Neuronal stem cell (in vitro differentiated cells): ENCODE measurements at regions not wholly inside any gene's neighbourhood (a gene's known extent, or its start where the extent isn't known, plus 50 kb on each side); places are given as distances from the start of the nearest gene placed in this dataset.

Experiments
- DNase-seq: peaks from one replicate; pipeline ENCODE4 v3.0.0-alpha.2; 2013; ENCODE audit warnings: low spot score
- H2AFZ ChIP-seq: one replicate; pipeline ENCODE4 v1.6.1; 2013; ENCODE audit warnings: mild to moderate bottlenecking, low read length, inconsistent platforms
- H2AK5ac ChIP-seq: 2 replicates; pipeline ENCODE4 v1.6.1; 2013; ENCODE audit warnings: low read depth, mild to moderate bottlenecking, inconsistent platforms, low read length, moderate library complexity, mixed read lengths
- H2BK120ac ChIP-seq: 2 replicates; pipeline ENCODE4 v1.6.1; 2013; ENCODE audit warnings: low read depth, mild to moderate bottlenecking, inconsistent platforms, low read length, moderate library complexity, mixed read lengths
- H2BK12ac ChIP-seq: one replicate; pipeline ENCODE4 v1.6.1; 2013; ENCODE audit warnings: low read length, inconsistent platforms
- H2BK15ac ChIP-seq: 2 replicates; pipeline ENCODE4 v1.6.1; 2013; ENCODE audit warnings: mild to moderate bottlenecking, low read length, inconsistent platforms, mixed read lengths
- H2BK5ac ChIP-seq: one replicate; pipeline ENCODE4 v1.6.1; 2013; ENCODE audit warnings: inconsistent platforms, mild to moderate bottlenecking, low read length, moderate library complexity
- H3K14ac ChIP-seq: one replicate; pipeline ENCODE4 v1.6.1; 2013; ENCODE audit warnings: low read length, inconsistent platforms
- H3K18ac ChIP-seq: 2 replicates; pipeline ENCODE4 v1.6.1; 2013; ENCODE audit warnings: low read length, inconsistent platforms
- H3K23ac ChIP-seq: 2 replicates; pipeline ENCODE4 v1.6.1; 2013; ENCODE audit warnings: low read depth, mild to moderate bottlenecking, mixed read lengths, low read length, inconsistent platforms; ENCODE audit not compliant: poor library complexity
- H3K27ac ChIP-seq: replicated peaks from 3 replicates; pipeline ENCODE4 v1.5.1; 2013; ENCODE audit warnings: low read length, inconsistent platforms
- H3K27me3 ChIP-seq, 3 experiments: 2 replicates each; pipeline ENCODE4 v1.6.1; 2013; ENCODE audit warnings: low read length in 3 of 3, mild to moderate bottlenecking in 2 of 3, inconsistent platforms in 1 of 3, low read depth in 1 of 3, mixed read lengths in 1 of 3, moderate library complexity in 1 of 3; ENCODE audit not compliant: control insufficient read depth in 3 of 3, insufficient read depth in 3 of 3
- H3K36me3 ChIP-seq, 2 donors: replicated peaks in 1 of 2; 2 replicates each; pipeline ENCODE4 v1.6.1; 2013; ENCODE audit warnings: low read length in 2 of 2; ENCODE audit not compliant: control insufficient read depth in 2 of 2, insufficient read depth in 2 of 2
- H3K4ac ChIP-seq: 2 replicates; pipeline ENCODE4 v1.6.1; 2013; ENCODE audit warnings: inconsistent platforms, mild to moderate bottlenecking, low read length, moderate library complexity
- H3K4me1 ChIP-seq, 2 donors: 1 replicate in 1 of 2; 2 replicates in 1 of 2; pipeline ENCODE4 v1.6.1; 2013; ENCODE audit warnings: low read length in 2 of 2, low read depth in 1 of 2; ENCODE audit not compliant: control insufficient read depth in 2 of 2, insufficient read depth in 1 of 2
- H3K4me2 ChIP-seq: one replicate; pipeline ENCODE4 v1.6.1; 2013; ENCODE audit warnings: mild to moderate bottlenecking, low read length, inconsistent platforms; ENCODE audit not compliant: insufficient read depth, poor library complexity, severe bottlenecking
- H3K4me3 ChIP-seq, 2 donors: 2 replicates each; pipeline ENCODE4 v1.5.1; 2013; ENCODE audit warnings: low read length in 2 of 2, mild to moderate bottlenecking in 2 of 2, inconsistent platforms in 1 of 2, moderate library complexity in 1 of 2
- H3K79me1 ChIP-seq: one replicate; pipeline ENCODE4 v1.6.1; 2013; ENCODE audit warnings: low read depth, mild to moderate bottlenecking, inconsistent platforms, low read length, moderate library complexity
- H3K9ac ChIP-seq: one replicate; pipeline ENCODE4 v1.6.1; 2013; ENCODE audit warnings: mild to moderate bottlenecking, low read depth, low read length, inconsistent platforms; ENCODE audit not compliant: poor library complexity
- H3K9me3 ChIP-seq, 2 donors: replicated peaks in 1 of 2; 2 replicates each; pipeline versions ENCODE3 to v1.6.1; 2013; ENCODE audit warnings: low read length in 2 of 2, mild to moderate bottlenecking in 2 of 2, inconsistent platforms in 1 of 2, low read depth in 1 of 2, mixed read lengths in 1 of 2, moderate library complexity in 1 of 2; ENCODE audit not compliant: control insufficient read depth in 2 of 2, insufficient read depth in 1 of 2
- H4K8ac ChIP-seq: one replicate; pipeline ENCODE4 v1.6.1; 2013; ENCODE audit warnings: low read depth, mild to moderate bottlenecking, inconsistent platforms, low read length, moderate library complexity
- H4K91ac ChIP-seq: one replicate; pipeline ENCODE4 v1.6.1; 2013; ENCODE audit warnings: low read length, low read depth, mild to moderate bottlenecking, inconsistent platforms; ENCODE audit not compliant: poor library complexity
- WGBS, 2 donors: extraction: QIAGEN DNeasy Blood & Tissue Kit; methylation state at CpG; one replicate each; pipeline ENCODE4 v1.1.7; 2013; ENCODE audit warnings: missing lambda C conversion rate in 2 of 2, mixed read lengths in 1 of 2; ENCODE audit not compliant: insufficient read length in 2 of 2, insufficient replicate concordance in 1 of 2; ENCODE audit errors: extremely low coverage in 2 of 2; 5-methylcytosine and 5-hydroxymethylcytosine counted together

GRCh38 chr1:232386721-232387510, 243.0 kb downstream of the SIPA1L2 start:
- no peak overlapping the region for H2AFZ ChIP-seq
- H3K4me2 ChIP-seq: no peak overlapping the region
- no peaks in the 10 kb centered on the region for H3K27me3 ChIP-seq
- no peaks in the 10 kb centered on the region for H3K36me3 ChIP-seq
- WGBS, 2 donors: no CpG with 5 or more reads among the region's 9 CpGs
- H3K23ac ChIP-seq: no peak overlapping the region
- H2BK5ac ChIP-seq: no peak overlapping the region
- no peak overlapping the region for H4K91ac ChIP-seq
- no peak overlapping the region for H2BK120ac ChIP-seq
- peaks cover 0 to 2% of the 10 kb centered on the region in 2 donors for H3K9me3 ChIP-seq
- no peaks in the 10 kb centered on the region for H3K79me1 ChIP-seq
- H3K14ac ChIP-seq: peak overlapping the region; percentile 28
- no peak overlapping the region for H2BK12ac ChIP-seq
- H2AK5ac ChIP-seq: peak overlapping the region; percentile 85
- H3K4me3 ChIP-seq: no peak overlapping the region
- H3K4me1 ChIP-seq: peaks cover 0 to 1% of the 10 kb centered on the region in 2 donors
- H3K9ac ChIP-seq: no peak overlapping the region
- no peak overlapping the region for H3K18ac ChIP-seq
- no peak overlapping the region for H3K27ac ChIP-seq
- H3K4ac ChIP-seq: no peak overlapping the region
- DNase-seq: no peak
- H2BK15ac ChIP-seq: no peak overlapping the region
- H4K8ac ChIP-seq: no peak overlapping the region

GRCh38 chr1:232386294-232386693, 243.6 kb downstream of the SIPA1L2 start:
- no peak overlapping the region for H2BK15ac ChIP-seq
- H3K9me3 ChIP-seq: peaks cover 0 to 2% of the 10 kb centered on the region in 2 donors
- no peaks in the 10 kb centered on the region for H3K27me3 ChIP-seq
- no peaks in the 10 kb centered on the region for H3K79me1 ChIP-seq
- peaks cover 0 to 1% of the 10 kb centered on the region in 2 donors for H3K4me1 ChIP-seq
- peak overlapping the region; percentile 19 for H3K18ac ChIP-seq
- H2BK12ac ChIP-seq: no peak overlapping the region
- no peak overlapping the region for H3K23ac ChIP-seq
- H4K8ac ChIP-seq: no peak overlapping the region
- no peak overlapping the region for H3K4ac ChIP-seq
- H3K14ac ChIP-seq: no peak overlapping the region
- H3K36me3 ChIP-seq: no peaks in the 10 kb centered on the region
- no peak overlapping the region for H2BK120ac ChIP-seq
- DNase-seq: no peak
- H4K91ac ChIP-seq: no peak overlapping the region
- no CpG with 5 or more reads among the region's 9 CpGs for WGBS, 2 donors
- H2AK5ac ChIP-seq: no peak overlapping the region
- H3K4me2 ChIP-seq: no peak overlapping the region
- peak overlapping the region; percentile 9 for H3K9ac ChIP-seq
- peak overlapping the region in 1 of 2 donors; percentile 23 for H3K4me3 ChIP-seq
- no peak overlapping the region for H3K27ac ChIP-seq
- no peak overlapping the region for H2BK5ac ChIP-seq
- H2AFZ ChIP-seq: no peak overlapping the region

- no peak overlapping the region for H3K9ac ChIP-seq
- H2BK15ac ChIP-seq: no peak overlapping the region
- no peak overlapping the region for H3K4me2 ChIP-seq
- no peak overlapping the region for H2AFZ ChIP-seq
- H2AK5ac ChIP-seq: no peak overlapping the region
- H3K36me3 ChIP-seq: no peaks in the 10 kb centered on the region
- no peak overlapping the region for H3K4ac ChIP-seq
- no peak overlapping the region for H4K91ac ChIP-seq
- peaks cover 0 to 2% of the 10 kb centered on the region in 2 donors for H3K9me3 ChIP-seq
- H2BK12ac ChIP-seq: no peak overlapping the region
- no peak overlapping the region for H2BK120ac ChIP-seq
- no peaks in the 10 kb centered on the region for H3K27me3 ChIP-seq
- H4K8ac ChIP-seq: no peak overlapping the region
- H3K23ac ChIP-seq: no peak overlapping the region
- WGBS, 2 donors: no CpG with 5 or more reads among the region's 10 CpGs
- no peak overlapping the region for H3K27ac ChIP-seq
- H3K4me3 ChIP-seq: peak overlapping the region in 1 of 2 donors; percentile 10
- H3K4me1 ChIP-seq: peaks cover 1 to 5% of the 10 kb centered on the region in 2 donors
- H3K18ac ChIP-seq: peak overlapping the region; percentile 40
- H2BK5ac ChIP-seq: no peak overlapping the region
- peak overlapping the region; percentile 56 for H3K14ac ChIP-seq
- H3K79me1 ChIP-seq: no peaks in the 10 kb centered on the region
- no peak for DNase-seq
These were observed 244.7 kb downstream of the SIPA1L2 start for GRCh38 chr1:232385221-232385620.

- H2BK15ac ChIP-seq: no peak overlapping the region
- H3K27me3 ChIP-seq: no peaks in the 10 kb centered on the region
- H3K4me3 ChIP-seq: no peak overlapping the region
- no peak overlapping the region for H3K14ac ChIP-seq
- H3K4ac ChIP-seq: no peak overlapping the region
- H3K4me1 ChIP-seq: peaks cover 1 to 5% of the 10 kb centered on the region in 2 donors
- H3K23ac ChIP-seq: no peak overlapping the region
- no peak overlapping the region for H3K18ac ChIP-seq
- H3K79me1 ChIP-seq: no peaks in the 10 kb centered on the region
- peaks cover 0 to 5% of the 10 kb centered on the region in 2 donors for H3K9me3 ChIP-seq
- H2AK5ac ChIP-seq: no peak overlapping the region
- no peak overlapping the region for H3K9ac ChIP-seq
- no peak overlapping the region for H4K91ac ChIP-seq
- H2BK12ac ChIP-seq: no peak overlapping the region
- H3K36me3 ChIP-seq: no peaks in the 10 kb centered on the region
- no peak overlapping the region for H2AFZ ChIP-seq
- H3K27ac ChIP-seq: no peak overlapping the region
- H2BK120ac ChIP-seq: no peak overlapping the region
- H3K4me2 ChIP-seq: no peak overlapping the region
- H4K8ac ChIP-seq: no peak overlapping the region
- H2BK5ac ChIP-seq: no peak overlapping the region
- WGBS, 2 donors: no CpG with 5 or more reads among the region's 4 CpGs
- DNase-seq: no peak
These were observed 245.6 kb downstream of the SIPA1L2 start for GRCh38 chr1:232384171-232384883.
